ENCODE measurements at regions not wholly inside any gene's neighbourhood (a gene's known extent, or its start where the extent isn't known, plus 50 kb on each side); places are given as distances from the start of the nearest gene placed in this dataset.
A peak's percentile ranks its signal among the peaks of the same experiment; 100 is the strongest.

DNA sequence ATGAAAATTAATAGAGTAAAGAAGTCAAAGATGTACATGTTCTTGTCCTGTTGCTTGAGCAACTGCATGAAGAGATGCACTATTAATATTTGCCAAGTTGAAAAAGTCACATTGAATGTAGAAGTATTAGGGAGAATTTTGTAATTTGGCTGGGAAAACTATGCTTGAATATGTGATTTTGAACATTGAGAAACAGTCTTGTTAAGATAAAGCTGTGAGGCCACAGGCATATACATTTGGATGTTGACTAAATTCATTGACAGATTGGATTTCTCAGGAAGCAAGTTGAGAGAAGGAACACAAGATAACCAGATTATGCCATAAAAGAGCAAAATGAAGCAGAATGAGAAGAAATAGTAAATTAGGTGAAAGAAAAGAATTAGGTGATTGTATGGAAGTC is 1777.5 kb upstream of the PCDH7 start:
- DNase-seq (ENCODE audit: insufficient read length, low spot score) (no peak), FAIRE-seq (no peak)
- TF ChIP-seq POLR2A (IDR thresholded peaks at IDR 0.05; ENCODE audit: low read depth, low read length), result no peak

DNA sequence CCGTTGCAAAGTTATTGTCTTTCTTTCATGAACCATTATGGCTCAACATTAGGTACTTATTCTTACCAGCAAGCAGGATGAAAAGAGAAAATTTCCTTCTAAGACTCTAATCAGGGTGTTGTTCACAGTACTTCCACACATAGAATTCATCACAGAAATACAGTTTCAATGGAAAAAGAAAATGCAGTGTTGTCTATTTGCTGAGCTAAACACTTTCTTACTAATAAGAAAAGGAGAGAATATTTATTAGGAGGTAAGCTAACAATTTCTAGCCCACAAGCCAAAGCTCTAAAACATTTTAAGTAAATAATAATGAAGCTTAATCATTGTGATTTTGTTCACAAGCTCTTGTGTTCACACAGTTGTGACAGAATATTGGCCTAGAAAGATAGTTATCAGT is 1772.8 kb upstream of the PCDH7 start:
- DNase-seq (ENCODE audit: insufficient read length, low spot score) (no peak), FAIRE-seq (no peak)
- TF ChIP-seq POLR2A (IDR thresholded peaks at IDR 0.05; ENCODE audit: low read depth, low read length), result no peak

GRCh38 chr4:28948501-28948900 is 1771.7 kb upstream of the PCDH7 start:
- DNase-seq (ENCODE audit: insufficient read length, low spot score) (no peak), FAIRE-seq (no peak)
- TF ChIP-seq POLR2A (IDR thresholded peaks at IDR 0.05; ENCODE audit: low read depth, low read length), result no peak

GRCh38 chr4:28966982-28967381 is 1753.2 kb upstream of the PCDH7 start:
- TF ChIP-seq POLR2A (IDR thresholded peaks at IDR 0.05; ENCODE audit: low read depth, low read length), result no peak
- peak; percentile 23 for FAIRE-seq
- peak; percentile 2 for DNase-seq (ENCODE audit: insufficient read length, low spot score)

GRCh38 chr4:28973587-28974350 is 1746.4 kb upstream of the PCDH7 start:
- DNase-seq (ENCODE audit: insufficient read length, low spot score), result no peak
- TF ChIP-seq POLR2A (IDR thresholded peaks at IDR 0.05; ENCODE audit: low read depth, low read length), result no peak
- no peak for FAIRE-seq

GRCh38 chr4:28976369-28976768 is 1743.8 kb upstream of the PCDH7 start:
- no peak for FAIRE-seq
- TF ChIP-seq POLR2A (IDR thresholded peaks at IDR 0.05; ENCODE audit: low read depth, low read length), result no peak
- no peak for DNase-seq (ENCODE audit: insufficient read length, low spot score)

DNA sequence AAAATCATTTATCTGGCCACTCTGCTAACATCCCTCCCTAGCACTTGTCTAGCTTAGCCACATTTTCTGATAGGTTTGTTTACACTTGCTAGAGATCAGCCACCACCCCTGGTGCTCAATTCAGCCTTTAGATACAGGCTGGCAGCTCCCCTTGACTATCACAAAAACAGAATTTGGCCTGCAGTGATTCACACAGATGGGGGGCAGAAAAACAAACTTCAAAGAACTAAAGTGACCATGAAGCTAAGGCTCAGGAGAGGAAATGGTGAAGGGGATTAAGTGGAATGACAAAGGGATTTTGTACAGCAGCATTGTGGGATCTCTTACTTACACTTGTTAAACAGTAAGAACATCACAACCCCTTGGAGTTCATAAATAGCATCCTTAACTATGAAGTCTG is 1718.0 kb upstream of the PCDH7 start:
- FAIRE-seq, result no peak
- no peak for TF ChIP-seq POLR2A (IDR thresholded peaks at IDR 0.05; ENCODE audit: low read depth, low read length)
- DNase-seq (ENCODE audit: insufficient read length, low spot score), result no peak

DNA sequence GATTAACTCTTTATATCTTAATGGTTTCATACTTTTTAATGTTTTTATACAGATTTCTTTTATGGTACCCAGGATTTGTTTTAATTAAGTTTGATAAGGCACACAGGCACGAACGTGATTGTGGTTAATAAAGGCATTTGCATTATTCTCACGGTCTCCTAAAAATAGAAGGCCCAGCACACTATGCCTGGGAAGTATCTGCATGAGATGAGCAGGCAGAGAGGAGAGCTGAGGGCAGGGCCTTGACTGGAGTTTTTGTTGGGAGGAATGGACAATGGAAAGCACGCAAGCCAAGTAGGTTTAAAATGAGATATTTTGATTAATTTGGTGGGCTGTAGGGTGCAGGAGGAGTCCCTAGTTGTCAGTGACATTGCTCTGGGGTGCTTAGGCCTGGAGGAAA is 1714.3 kb upstream of the PCDH7 start:
- no peak for FAIRE-seq
- no peak for TF ChIP-seq POLR2A (IDR thresholded peaks at IDR 0.05; ENCODE audit: low read depth, low read length)
- DNase-seq (ENCODE audit: insufficient read length, low spot score), result no peak

DNA sequence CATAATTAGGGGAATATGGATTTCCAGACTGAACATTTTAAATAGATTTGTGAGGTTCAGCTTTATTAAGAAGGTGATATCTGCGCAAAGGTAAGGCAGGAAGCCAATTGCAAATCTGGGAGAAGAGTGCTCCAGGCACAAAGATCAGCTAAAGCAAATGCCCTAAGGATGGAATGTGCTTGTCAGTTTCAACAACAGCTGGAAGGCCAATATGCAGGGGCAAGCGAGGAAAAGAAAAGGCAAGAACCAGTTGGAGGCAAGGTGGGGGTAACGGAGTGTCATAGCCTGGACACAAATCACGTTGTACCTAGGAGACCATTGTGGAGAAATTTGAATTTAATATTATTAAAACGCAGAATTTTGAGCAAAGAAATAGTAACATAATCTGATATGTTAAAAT is 1710.3 kb upstream of the PCDH7 start:
- DNase-seq (ENCODE audit: insufficient read length, low spot score) (no peak), FAIRE-seq (no peak)
- no peak for TF ChIP-seq POLR2A (IDR thresholded peaks at IDR 0.05; ENCODE audit: low read depth, low read length)

DNA sequence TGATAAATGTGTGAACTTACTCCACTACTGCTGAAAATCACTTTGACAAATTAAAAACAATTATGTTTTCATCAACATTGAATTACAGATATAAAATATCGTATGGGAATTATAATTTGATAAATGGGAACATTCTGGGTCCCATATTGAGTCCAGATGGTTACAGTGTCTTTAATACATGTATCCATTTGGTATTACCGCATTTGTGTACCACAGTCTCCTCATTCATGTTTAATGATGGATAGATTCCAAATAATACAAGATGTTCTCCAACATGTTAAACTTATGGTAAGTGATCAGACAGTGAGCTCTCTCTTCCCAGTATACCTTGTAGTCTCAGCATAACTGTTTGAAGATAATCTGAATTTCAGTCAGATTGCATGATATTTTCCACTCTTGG is 1706.8 kb upstream of the PCDH7 start:
- no peak for DNase-seq (ENCODE audit: insufficient read length, low spot score)
- no peak for TF ChIP-seq POLR2A (IDR thresholded peaks at IDR 0.05; ENCODE audit: low read depth, low read length)
- no peak for FAIRE-seq

DNA sequence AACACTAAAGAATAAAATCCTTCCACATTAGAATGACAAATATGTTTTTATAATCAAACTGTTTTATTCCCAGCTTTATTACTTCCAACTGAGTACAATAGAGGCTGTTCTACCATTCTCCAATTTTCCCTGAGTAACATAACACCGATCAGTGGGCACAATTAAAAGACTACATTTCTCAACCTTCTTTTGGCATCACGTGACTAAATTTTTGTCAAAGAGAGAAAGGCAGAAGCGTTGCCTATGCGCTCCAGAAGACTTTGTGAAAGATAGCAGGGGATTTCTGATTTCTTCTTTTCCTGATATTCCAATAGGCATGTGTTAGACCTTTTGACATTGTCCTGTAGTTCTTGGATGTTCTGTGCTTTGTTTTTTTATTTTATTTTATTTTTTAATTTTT is 1705.6 kb upstream of the PCDH7 start:
- FAIRE-seq, result no peak
- DNase-seq (ENCODE audit: insufficient read length, low spot score), result no peak
- TF ChIP-seq POLR2A (IDR thresholded peaks at IDR 0.05; ENCODE audit: low read depth, low read length), result no peak

DNA sequence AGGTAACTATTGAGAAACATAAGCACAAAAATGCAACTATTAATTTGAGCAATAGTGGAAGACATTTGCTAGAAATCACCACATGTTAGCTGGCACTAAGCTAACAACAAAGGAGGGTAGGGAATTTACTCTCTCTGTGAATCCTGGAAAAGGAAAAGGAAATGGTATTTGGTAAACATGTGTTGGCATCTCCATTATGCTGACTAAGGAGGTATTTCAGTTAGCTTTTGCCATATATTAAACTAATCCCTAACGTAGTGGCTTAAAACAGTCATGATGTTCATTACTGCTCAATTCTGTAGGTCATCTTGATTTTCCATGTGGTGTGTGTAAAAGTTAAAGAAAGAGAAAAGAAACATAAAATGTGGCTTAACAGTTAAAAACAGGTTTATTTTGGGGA is 1686.5 kb upstream of the PCDH7 start:
- FAIRE-seq, result no peak

GRCh38 chr4:29037501-29037900 is 1682.7 kb upstream of the PCDH7 start:
- FAIRE-seq (no peak), DNase-seq (ENCODE audit: insufficient read length, low spot score) (no peak)
- TF ChIP-seq POLR2A (IDR thresholded peaks at IDR 0.05; ENCODE audit: low read depth, low read length), result no peak

More for the DNA sequence above, 1686.5 kb upstream of the PCDH7 start:
- DNase-seq (ENCODE audit: insufficient read length, low spot score), result no peak
- no peak for TF ChIP-seq POLR2A (IDR thresholded peaks at IDR 0.05; ENCODE audit: low read depth, low read length)

DNA sequence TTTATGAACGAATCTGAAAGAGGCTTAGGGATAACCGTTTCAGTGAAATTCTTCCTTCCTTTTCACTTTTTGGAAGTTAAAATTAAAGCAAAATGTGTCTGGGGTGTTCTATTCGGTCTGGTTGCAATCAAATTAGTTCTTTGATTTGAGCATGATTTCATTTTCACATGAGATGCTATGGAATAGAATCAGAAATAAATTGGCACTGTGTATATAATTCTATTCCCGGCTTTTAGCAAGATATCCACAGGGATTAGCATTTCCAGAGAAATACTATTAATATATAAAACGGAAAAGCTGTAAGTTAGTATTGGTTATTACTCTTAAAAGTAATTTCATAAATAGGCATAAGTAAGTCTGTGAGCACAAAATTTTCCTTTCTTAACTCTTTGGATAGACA is 1676.8 kb upstream of the PCDH7 start:
- FAIRE-seq, result no peak
- no peak for DNase-seq (ENCODE audit: insufficient read length, low spot score)
- TF ChIP-seq POLR2A (IDR thresholded peaks at IDR 0.05; ENCODE audit: low read depth, low read length), result no peak

GRCh38 chr4:29046186-29046585 is 1674.0 kb upstream of the PCDH7 start:
- FAIRE-seq, result no peak
- DNase-seq (ENCODE audit: insufficient read length, low spot score), result no peak
- no peak for TF ChIP-seq POLR2A (IDR thresholded peaks at IDR 0.05; ENCODE audit: low read depth, low read length)

DNA sequence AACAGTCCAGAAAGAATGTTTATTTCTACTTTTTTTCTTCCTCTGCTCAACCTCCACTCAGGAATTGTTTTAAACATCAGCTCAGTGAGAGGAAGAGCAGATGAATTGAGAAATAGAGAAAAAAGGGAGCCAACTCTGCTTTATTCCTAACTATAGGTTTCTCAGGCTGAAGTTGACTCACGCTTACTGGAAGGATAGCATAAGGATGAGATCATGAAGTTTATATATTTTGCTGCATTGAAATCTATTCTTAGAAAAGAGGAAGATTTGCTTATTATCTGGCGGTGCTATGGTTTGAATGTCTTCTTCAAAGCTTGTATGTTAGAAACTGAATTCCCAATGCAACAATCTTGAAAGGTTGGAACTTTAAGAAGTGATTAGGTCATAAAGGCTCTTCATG is 1673.4 kb upstream of the PCDH7 start:
- DNase-seq (ENCODE audit: insufficient read length, low spot score) (no peak), FAIRE-seq (no peak)
- no peak for TF ChIP-seq POLR2A (IDR thresholded peaks at IDR 0.05; ENCODE audit: low read depth, low read length)
